NT2/D1 (cell line): ENCODE measurements at regions not wholly inside any gene's neighbourhood (a gene's known extent, or its start where the extent isn't known, plus 50 kb on each side); places are given as distances from the start of the nearest gene placed in this dataset.

Source experiments
- YY1 ChIP-seq: IDR thresholded peaks from 2 replicates; pipeline ENCODE4 v1.6.1; 2011; ENCODE audit not compliant: insufficient read length, insufficient read depth
- ZNF274 ChIP-seq: IDR thresholded peaks from 2 replicates; pipeline ENCODE4 v1.6.1; 2011; ENCODE audit warnings: mild to moderate bottlenecking, low read depth, low read length

- TF ChIP-seq ZNF274 (no peak), YY1 (no peak)
Observed at GRCh38 chr1:88013485-88013884, 670.6 kb upstream of the PKN2 start.
